Activated CD8-positive, alpha-beta T cell treated with anti-CD3 and anti-CD28 coated beads, Interleukin-2, amount 10 ng/mL, durations not matched to agents 7 days and 5 days (primary cell): ENCODE measurements at regions not wholly inside any gene's neighbourhood (a gene's known extent, or its start where the extent isn't known, plus 50 kb on each side); places are given as distances from the start of the nearest gene placed in this dataset.

Experiments
- ATAC-seq: fragments of 150-1000 bp; cut with Tn5 transposase; one replicate; pipeline ENCODE4 v1.10.0; 2021; ENCODE audit warnings: moderate library complexity
- CTCF ChIA-PET: fragments of 350-600 bp; sonication (Branson Sonifier 250); formaldehyde crosslinking; loops from one replicate; lab custom pipeline; 2021; ENCODE audit warnings: antibody characterized with exemption; lab: Charles Lee
- POLR2A ChIA-PET: fragments of 350-600 bp; sonication (Branson Sonifier 250); formaldehyde crosslinking; loops from one replicate; lab custom pipeline; 2021; ENCODE audit warnings: antibody characterized with exemption; lab: Charles Lee
- DNase-seq: peaks from one replicate; pipeline ENCODE4 v3.0.0-alpha.2; 2020
- H3K27ac Mint-ChIP-seq: one replicate; pipeline ENCODE4 v1.8.0; 2021; ENCODE audit warnings: mild to moderate bottlenecking, mixed read lengths
- H3K27me3 Mint-ChIP-seq: one replicate; pipeline ENCODE4 v1.8.0; 2021; ENCODE audit warnings: low read depth, mixed read lengths
- H3K36me3 Mint-ChIP-seq: one replicate; pipeline ENCODE4 v1.8.0; 2021; ENCODE audit warnings: low read depth, mixed read lengths
- H3K4me1 Mint-ChIP-seq: one replicate; pipeline ENCODE4 v1.8.0; 2021; ENCODE audit warnings: low read depth, mixed read lengths
- H3K4me3 Mint-ChIP-seq: one replicate; pipeline ENCODE4 v1.8.0; 2021; ENCODE audit warnings: mild to moderate bottlenecking, mixed read lengths
- H3K9me3 Mint-ChIP-seq: one replicate; pipeline ENCODE4 v1.8.0; 2022; ENCODE audit warnings: mixed read lengths; ENCODE audit not compliant: insufficient read depth

- no peaks in the 10 kb centered on the region for H3K4me1 Mint-ChIP-seq
- POLR2A ChIA-PET: no interaction called here
- H3K4me3 Mint-ChIP-seq: no peak overlapping the region
- H3K36me3 Mint-ChIP-seq: no peaks in the 10 kb centered on the region
- no peak overlapping the region for H3K27ac Mint-ChIP-seq
- CTCF ChIA-PET: no interaction called here
- no peaks in the 10 kb centered on the region for H3K27me3 Mint-ChIP-seq
- H3K9me3 Mint-ChIP-seq: peaks cover 8% of the 10 kb centered on the region
- ATAC-seq (no peak), DNase-seq (no peak)
Measured at GRCh38 chr7:79683916-79684315, 230.4 kb upstream of the MAGI2 start.

GRCh38 chr7:79683185-79683890, 229.9 kb upstream of the MAGI2 start:
- peaks cover 8% of the 10 kb centered on the region for H3K9me3 Mint-ChIP-seq
- no peaks in the 10 kb centered on the region for H3K36me3 Mint-ChIP-seq
- CTCF ChIA-PET: no interaction called here

GRCh38 chr7:79681454-79681853, 228.0 kb upstream of the MAGI2 start:
- ATAC-seq (no peak), DNase-seq (no peak)
- Mint-ChIP-seq H3K36me3 (no peaks in the 10 kb centered on the region), H3K4me1 (no peaks in the 10 kb centered on the region), H3K4me3 (no peak overlapping the region), H3K9me3 (peaks cover 8% of the 10 kb centered on the region), H3K27me3 (no peaks in the 10 kb centered on the region), H3K27ac (no peak overlapping the region)
- POLR2A ChIA-PET: no interaction called here
- CTCF ChIA-PET: no interaction called here

More at GRCh38 chr7:79683185-79683890, 229.9 kb upstream of the MAGI2 start:
- ATAC-seq: no peak
- Mint-ChIP-seq H3K4me3 (no peak overlapping the region), H3K27me3 (no peaks in the 10 kb centered on the region), H3K27ac (no peak overlapping the region), H3K4me1 (no peaks in the 10 kb centered on the region)
- POLR2A ChIA-PET: no interaction called here
- no peak for DNase-seq

GRCh38 chr7:79673969-79674368, 220.5 kb upstream of the MAGI2 start:
- no peaks in the 10 kb centered on the region for H3K36me3 Mint-ChIP-seq
- H3K4me1 Mint-ChIP-seq: no peaks in the 10 kb centered on the region
- ATAC-seq (no peak), DNase-seq (no peak)
- H3K27ac Mint-ChIP-seq: no peak overlapping the region
- CTCF ChIA-PET: no interaction called here
- H3K4me3 Mint-ChIP-seq: no peak overlapping the region
- POLR2A ChIA-PET: no interaction called here
- no peaks in the 10 kb centered on the region for H3K27me3 Mint-ChIP-seq
- H3K9me3 Mint-ChIP-seq: no peaks in the 10 kb centered on the region

GRCh38 chr7:79673421-79673820, 220.0 kb upstream of the MAGI2 start:
- ChIA-PET CTCF (no interaction called here), POLR2A (no interaction called here)
- H3K4me3 Mint-ChIP-seq: no peak overlapping the region
- no peaks in the 10 kb centered on the region for H3K27me3 Mint-ChIP-seq
- H3K36me3 Mint-ChIP-seq: no peaks in the 10 kb centered on the region
- no peaks in the 10 kb centered on the region for H3K9me3 Mint-ChIP-seq
- no peaks in the 10 kb centered on the region for H3K4me1 Mint-ChIP-seq
- no peak for DNase-seq
- H3K27ac Mint-ChIP-seq: no peak overlapping the region
- ATAC-seq: no peak

GRCh38 chr7:79668292-79668691, 214.8 kb upstream of the MAGI2 start:
- Mint-ChIP-seq H3K9me3 (no peaks in the 10 kb centered on the region), H3K27me3 (no peaks in the 10 kb centered on the region), H3K4me3 (no peak overlapping the region), H3K4me1 (no peaks in the 10 kb centered on the region), H3K27ac (no peak overlapping the region), H3K36me3 (no peaks in the 10 kb centered on the region)
- ChIA-PET CTCF (no interaction called here), POLR2A (no interaction called here)
- ATAC-seq (no peak), DNase-seq (no peak)

GRCh38 chr7:79666472-79666871, 213.0 kb upstream of the MAGI2 start:
- H3K27ac Mint-ChIP-seq: no peak overlapping the region
- H3K4me1 Mint-ChIP-seq: no peaks in the 10 kb centered on the region
- H3K36me3 Mint-ChIP-seq: no peaks in the 10 kb centered on the region
- ATAC-seq: no peak
- peaks cover 3% of the 10 kb centered on the region for H3K9me3 Mint-ChIP-seq
- ChIA-PET POLR2A (no interaction called here), CTCF (no interaction called here)
- no peak overlapping the region for H3K4me3 Mint-ChIP-seq
- DNase-seq: no peak
- no peaks in the 10 kb centered on the region for H3K27me3 Mint-ChIP-seq

GRCh38 chr7:79664884-79665676, 211.6 kb upstream of the MAGI2 start:
- Mint-ChIP-seq H3K4me3 (no peak overlapping the region), H3K27ac (no peak overlapping the region), H3K27me3 (no peaks in the 10 kb centered on the region), H3K36me3 (no peaks in the 10 kb centered on the region), H3K9me3 (peaks cover 3% of the 10 kb centered on the region), H3K4me1 (no peaks in the 10 kb centered on the region)
- no peak for DNase-seq
- no peak for ATAC-seq
- POLR2A ChIA-PET: no interaction called here
- CTCF ChIA-PET: no interaction called here

- Mint-ChIP-seq H3K4me3 (no peak overlapping the region), H3K27ac (no peak overlapping the region), H3K27me3 (no peaks in the 10 kb centered on the region), H3K36me3 (no peaks in the 10 kb centered on the region), H3K9me3 (peaks cover 3% of the 10 kb centered on the region), H3K4me1 (no peaks in the 10 kb centered on the region)
- ATAC-seq (no peak), DNase-seq (no peak)
- POLR2A ChIA-PET: no interaction called here
- CTCF ChIA-PET: no interaction called here
Measured at GRCh38 chr7:79658304-79658703, 204.8 kb upstream of the MAGI2 start.

- no peaks in the 10 kb centered on the region for H3K4me1 Mint-ChIP-seq
- H3K9me3 Mint-ChIP-seq: no peaks in the 10 kb centered on the region
- no peaks in the 10 kb centered on the region for H3K27me3 Mint-ChIP-seq
- DNase-seq (no peak), ATAC-seq (no peak)
- no peak overlapping the region for H3K4me3 Mint-ChIP-seq
- ChIA-PET CTCF (no interaction called here), POLR2A (interaction anchor here (0.6 kb wide), 1 partner anchor 46 kb away, joined by 3 read pairs; no protein-coding TSS in a partner anchor)
- H3K27ac Mint-ChIP-seq: no peak overlapping the region
- H3K36me3 Mint-ChIP-seq: no peaks in the 10 kb centered on the region
Measured at GRCh38 chr7:79653136-79653631, 199.7 kb upstream of the MAGI2 start.

- Mint-ChIP-seq H3K36me3 (no peaks in the 10 kb centered on the region), H3K4me1 (no peaks in the 10 kb centered on the region), H3K9me3 (no peaks in the 10 kb centered on the region), H3K4me3 (no peak overlapping the region), H3K27me3 (no peaks in the 10 kb centered on the region), H3K27ac (no peak overlapping the region)
- DNase-seq (no peak), ATAC-seq (no peak)
- ChIA-PET CTCF (no interaction called here), POLR2A (no interaction called here)
Measured at GRCh38 chr7:79652619-79653018, 199.2 kb upstream of the MAGI2 start.

GRCh38 chr7:79647711-79648110, 194.2 kb upstream of the MAGI2 start:
- DNase-seq: no peak
- H3K27me3 Mint-ChIP-seq: no peaks in the 10 kb centered on the region
- POLR2A ChIA-PET: no interaction called here
- H3K4me1 Mint-ChIP-seq: no peaks in the 10 kb centered on the region
- H3K27ac Mint-ChIP-seq: no peak overlapping the region
- no peaks in the 10 kb centered on the region for H3K36me3 Mint-ChIP-seq
- no peaks in the 10 kb centered on the region for H3K9me3 Mint-ChIP-seq
- no peak for ATAC-seq
- no peak overlapping the region for H3K4me3 Mint-ChIP-seq
- CTCF ChIA-PET: no interaction called here
